ENCODE measurements at regions not wholly inside any gene's neighbourhood (a gene's known extent, or its start where the extent isn't known, plus 50 kb on each side); places are given as distances from the start of the nearest gene placed in this dataset.

- TF ChIP-seq, protein P1, sequence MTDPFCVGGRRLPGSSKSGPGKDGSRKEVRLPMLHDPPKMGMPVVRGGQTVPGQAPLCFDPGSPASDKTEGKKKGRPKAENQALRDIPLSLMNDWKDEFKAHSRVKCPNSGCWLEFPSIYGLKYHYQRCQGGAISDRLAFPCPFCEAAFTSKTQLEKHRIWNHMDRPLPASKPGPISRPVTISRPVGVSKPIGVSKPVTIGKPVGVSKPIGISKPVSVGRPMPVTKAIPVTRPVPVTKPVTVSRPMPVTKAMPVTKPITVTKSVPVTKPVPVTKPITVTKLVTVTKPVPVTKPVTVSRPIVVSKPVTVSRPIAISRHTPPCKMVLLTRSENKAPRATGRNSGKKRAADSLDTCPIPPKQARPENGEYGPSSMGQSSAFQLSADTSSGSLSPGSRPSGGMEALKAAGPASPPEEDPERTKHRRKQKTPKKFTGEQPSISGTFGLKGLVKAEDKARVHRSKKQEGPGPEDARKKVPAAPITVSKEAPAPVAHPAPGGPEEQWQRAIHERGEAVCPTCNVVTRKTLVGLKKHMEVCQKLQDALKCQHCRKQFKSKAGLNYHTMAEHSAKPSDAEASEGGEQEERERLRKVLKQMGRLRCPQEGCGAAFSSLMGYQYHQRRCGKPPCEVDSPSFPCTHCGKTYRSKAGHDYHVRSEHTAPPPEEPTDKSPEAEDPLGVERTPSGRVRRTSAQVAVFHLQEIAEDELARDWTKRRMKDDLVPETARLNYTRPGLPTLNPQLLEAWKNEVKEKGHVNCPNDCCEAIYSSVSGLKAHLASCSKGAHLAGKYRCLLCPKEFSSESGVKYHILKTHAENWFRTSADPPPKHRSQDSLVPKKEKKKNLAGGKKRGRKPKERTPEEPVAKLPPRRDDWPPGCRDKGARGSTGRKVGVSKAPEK (CRISPR knock-in tag; IDR thresholded peaks at IDR 0.05; ENCODE audit: borderline replicate concordance): no peak
- TF ChIP-seq HDAC6 (IDR thresholded peaks at IDR 0.05; ENCODE audit: low read depth, low read length): no peak
These were observed 133.0 kb upstream of the UMPS start for GRCh38 chr3:124597273-124597672.

Data from HepG2 (cell line).